ENCODE measurements at regions not wholly inside any gene's neighbourhood (a gene's known extent, or its start where the extent isn't known, plus 50 kb on each side); places are given as distances from the start of the nearest gene placed in this dataset.

- DNase-seq (ENCODE audit: low read depth in 1 of 2, low spot score in 1 of 2), result no peak
Observed at GRCh38 chr21:41037936-41038335, 130.0 kb upstream of the BACE2 start.

- DNase-seq (ENCODE audit: low read depth in 1 of 2, low spot score in 1 of 2), result no peak
Observed at GRCh38 chr21:41043014-41043413, 124.9 kb upstream of the BACE2 start.

- DNase-seq (ENCODE audit: low read depth in 1 of 2, low spot score in 1 of 2), result no peak
Observed at GRCh38 chr21:41045534-41046268, 122.3 kb upstream of the BACE2 start.

GRCh38 chr21:41048145-41048544, 119.8 kb upstream of the BACE2 start:
- DNase-seq (ENCODE audit: low read depth in 1 of 2, low spot score in 1 of 2), result no peak

GRCh38 chr21:41048623-41049022, 119.3 kb upstream of the BACE2 start:
- no peak for DNase-seq (ENCODE audit: low read depth in 1 of 2, low spot score in 1 of 2)

GRCh38 chr21:41052820-41053555, 115.0 kb upstream of the BACE2 start:
- DNase-seq (ENCODE audit: low read depth in 1 of 2, low spot score in 1 of 2), result no peak

- no peak for DNase-seq (ENCODE audit: low read depth in 1 of 2, low spot score in 1 of 2)
Observed at GRCh38 chr21:41054018-41054578, 113.9 kb upstream of the BACE2 start.

- DNase-seq (ENCODE audit: low read depth in 1 of 2, low spot score in 1 of 2), result no peak
Observed at GRCh38 chr21:41055266-41055665, 112.7 kb upstream of the BACE2 start.

- no peak for DNase-seq (ENCODE audit: low read depth in 1 of 2, low spot score in 1 of 2)
Observed at GRCh38 chr21:41059871-41060270, 108.1 kb upstream of the BACE2 start.

GRCh38 chr21:41061701-41062100, 106.3 kb upstream of the BACE2 start:
- no peak for DNase-seq (ENCODE audit: low read depth in 1 of 2, low spot score in 1 of 2)

GRCh38 chr21:41064334-41064791, 103.6 kb upstream of the BACE2 start:
- no peak for DNase-seq (ENCODE audit: low read depth in 1 of 2, low spot score in 1 of 2)

GRCh38 chr21:41064951-41065350, 103.0 kb upstream of the BACE2 start:
- no peak for DNase-seq (ENCODE audit: low read depth in 1 of 2, low spot score in 1 of 2)

- no peak for DNase-seq (ENCODE audit: low read depth in 1 of 2, low spot score in 1 of 2)
Observed at GRCh38 chr21:41065539-41065938, 102.4 kb upstream of the BACE2 start.

GRCh38 chr21:41066086-41066938, 101.6 kb upstream of the BACE2 start:
- no peak for DNase-seq (ENCODE audit: low read depth in 1 of 2, low spot score in 1 of 2)

GRCh38 chr21:41067709-41068108, 100.3 kb upstream of the BACE2 start:
- no peak for DNase-seq (ENCODE audit: low read depth in 1 of 2, low spot score in 1 of 2)

- no peak for DNase-seq (ENCODE audit: low read depth in 1 of 2, low spot score in 1 of 2)
Observed at GRCh38 chr21:41068496-41068895, 99.5 kb upstream of the BACE2 start.

GRCh38 chr21:41068967-41069642, 98.9 kb upstream of the BACE2 start:
- peak; percentile 13 to 54 for DNase-seq (ENCODE audit: low read depth in 1 of 2, low spot score in 1 of 2)

- DNase-seq (ENCODE audit: low read depth in 1 of 2, low spot score in 1 of 2), result no peak
Observed at GRCh38 chr21:41070284-41070683, 97.7 kb upstream of the BACE2 start.

- no peak for DNase-seq (ENCODE audit: low read depth in 1 of 2, low spot score in 1 of 2)
Observed at GRCh38 chr21:41071258-41072171, 96.4 kb upstream of the BACE2 start.

- DNase-seq (ENCODE audit: low read depth in 1 of 2, low spot score in 1 of 2), result no peak
Observed at GRCh38 chr21:41073558-41073957, 94.4 kb upstream of the BACE2 start.
